Omental fat pad (tissue), 3 donors: ENCODE measurements at regions not wholly inside any gene's neighbourhood (a gene's known extent, or its start where the extent isn't known, plus 50 kb on each side); places are given as distances from the start of the nearest gene placed in this dataset.

Source experiments
- ATAC-seq: fragments of 150-250 bp; one replicate; pipeline ENCODE4 v1.9.1; 2016; ENCODE audit warnings: mild to moderate bottlenecking, moderate library complexity; ENCODE audit not compliant: low FRiP score
- DNase-seq: peaks from one replicate; pipeline ENCODE4 v3.0.0-alpha.2; 2019; ENCODE audit warnings: low spot score
- CTCF ChIP-seq, 3 donors: fragments of 450-650 bp; IDR thresholded peaks; one replicate each; pipeline ENCODE4 v1.5.1; 2016 to 2017; ENCODE audit warnings: antibody characterized with exemption in 3 of 3, mild to moderate bottlenecking in 3 of 3, moderate library complexity in 2 of 3

GRCh38 chr9:75274781-75275180 lies 186.5 kb downstream of the OSTF1 start:
- no peak for ATAC-seq
- no peak for TF ChIP-seq CTCF (IDR thresholded peaks at IDR 0.05)
- DNase-seq = no peak

GRCh38 chr9:75282047-75282446 lies 193.7 kb downstream of the OSTF1 start:
- DNase-seq (no peak), ATAC-seq (no peak)
- TF ChIP-seq CTCF (IDR thresholded peaks at IDR 0.05) = no peak

- TF ChIP-seq CTCF (IDR thresholded peaks at IDR 0.05) = no peak
- ATAC-seq = no peak
- DNase-seq = no peak
Measured at GRCh38 chr9:75289332-75289731, 201.0 kb downstream of the OSTF1 start.

- no peak for TF ChIP-seq CTCF (IDR thresholded peaks at IDR 0.05)
- no peak for ATAC-seq
- no peak for DNase-seq
Measured at GRCh38 chr9:75299324-75299723, 211.0 kb downstream of the OSTF1 start.

- ATAC-seq (no peak), DNase-seq (no peak)
- TF ChIP-seq CTCF (IDR thresholded peaks at IDR 0.05) = no peak
Measured at GRCh38 chr9:75333624-75334023, 245.3 kb downstream of the OSTF1 start.

GRCh38 chr9:75358846-75359245 lies 270.5 kb downstream of the OSTF1 start:
- DNase-seq = no peak
- no peak for TF ChIP-seq CTCF (IDR thresholded peaks at IDR 0.05)
- ATAC-seq = no peak

- TF ChIP-seq CTCF (IDR thresholded peaks at IDR 0.05) = no peak
- ATAC-seq (no peak), DNase-seq (no peak)
Measured at GRCh38 chr9:75359638-75360037, 271.3 kb downstream of the OSTF1 start.
